ENCODE measurements at regions not wholly inside any gene's neighbourhood (a gene's known extent, or its start where the extent isn't known, plus 50 kb on each side); places are given as distances from the start of the nearest gene placed in this dataset.

- TF ChIP-seq PREB (CRISPR knock-in tag; IDR thresholded peaks at IDR 0.05) (no peak), MAX (CRISPR knock-in tag; IDR thresholded peaks at IDR 0.05) (no peak), REST (IDR thresholded peaks at IDR 0.05; ENCODE audit: borderline replicate concordance) (no peak), REST (CRISPR knock-in tag; IDR thresholded peaks at IDR 0.05; ENCODE audit: low read depth) (no peak), CTCF (IDR thresholded peaks at IDR 0.05 in 2 of 3, conservative IDR thresholded peaks at IDR 0.05 in 1 of 3; ENCODE audit: insufficient read depth in 2 of 3, low read depth in 1 of 3, low read length in 3 of 3) (no peak)
These were observed 539.1 kb upstream of the ROBO2 start for GRCh38 chr3:76500746-76501275.

Data from K562 (cell line).